ENCODE measurements at regions not wholly inside any gene's neighbourhood (a gene's known extent, or its start where the extent isn't known, plus 50 kb on each side); places are given as distances from the start of the nearest gene placed in this dataset. TPM values are rescaled to one million over a fixed set of nuclear protein-coding genes. Genes with fewer than 3 reads are reported as not detected.
"Not testable (repeated sequence)": the region's sequence is repeated elsewhere in the genome, so short reads cannot be mapped to it uniquely, and the experiment has no call there.

DNA sequence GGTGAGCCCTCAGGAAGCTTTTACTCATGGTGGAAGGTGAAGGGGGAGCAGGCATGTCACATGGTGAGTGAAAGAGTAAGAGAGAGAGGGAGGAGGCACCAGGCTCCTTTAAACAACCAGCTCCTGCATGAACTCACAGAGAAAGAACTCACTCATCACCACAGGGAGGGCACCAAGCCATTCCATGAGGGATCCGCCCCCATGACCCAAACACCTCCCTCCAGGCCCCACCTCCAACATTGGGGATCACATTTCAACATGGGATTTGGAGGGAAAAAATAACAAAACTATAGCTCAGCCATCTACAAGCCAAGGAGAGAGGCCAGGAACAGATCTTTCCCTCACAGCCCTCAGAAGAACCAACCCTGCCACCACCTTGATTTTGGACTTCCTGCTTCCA, 153.9 kb downstream of the GOLGA8K start:
- H3K27me3 ChIP-seq; H3K9me3 ChIP-seq; H3K36me3 ChIP-seq; H3K4me3 ChIP-seq; H3K4me1 ChIP-seq; DNase-seq (ENCODE audit: extremely low spot score in 2 of 2); intact Hi-C loops (cut with DNase I); H3K27ac ChIP-seq: not testable (repeated sequence)

DNA sequence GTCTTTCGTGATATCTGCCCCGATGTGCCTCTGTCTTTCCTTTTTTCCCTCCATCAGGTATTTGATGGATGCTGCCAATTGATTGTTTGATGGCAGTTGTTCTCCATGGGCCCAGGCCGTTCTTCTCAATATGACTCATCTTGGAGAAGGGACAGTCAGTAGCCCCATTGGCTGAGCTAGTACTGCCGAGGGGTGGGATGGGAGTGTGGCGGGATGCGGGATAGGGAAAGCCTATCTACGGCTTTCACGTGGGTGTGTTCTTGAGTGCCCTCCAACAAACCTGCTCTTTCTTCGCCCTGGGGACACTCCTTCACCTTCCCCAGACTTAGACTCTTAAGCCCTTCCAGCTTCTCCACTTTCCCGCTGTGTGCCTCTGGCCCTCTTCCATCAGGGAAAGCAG, 159.4 kb downstream of the GOLGA8K start:
- intact Hi-C loops (cut with DNase I), result not testable (repeated sequence)

DNA sequence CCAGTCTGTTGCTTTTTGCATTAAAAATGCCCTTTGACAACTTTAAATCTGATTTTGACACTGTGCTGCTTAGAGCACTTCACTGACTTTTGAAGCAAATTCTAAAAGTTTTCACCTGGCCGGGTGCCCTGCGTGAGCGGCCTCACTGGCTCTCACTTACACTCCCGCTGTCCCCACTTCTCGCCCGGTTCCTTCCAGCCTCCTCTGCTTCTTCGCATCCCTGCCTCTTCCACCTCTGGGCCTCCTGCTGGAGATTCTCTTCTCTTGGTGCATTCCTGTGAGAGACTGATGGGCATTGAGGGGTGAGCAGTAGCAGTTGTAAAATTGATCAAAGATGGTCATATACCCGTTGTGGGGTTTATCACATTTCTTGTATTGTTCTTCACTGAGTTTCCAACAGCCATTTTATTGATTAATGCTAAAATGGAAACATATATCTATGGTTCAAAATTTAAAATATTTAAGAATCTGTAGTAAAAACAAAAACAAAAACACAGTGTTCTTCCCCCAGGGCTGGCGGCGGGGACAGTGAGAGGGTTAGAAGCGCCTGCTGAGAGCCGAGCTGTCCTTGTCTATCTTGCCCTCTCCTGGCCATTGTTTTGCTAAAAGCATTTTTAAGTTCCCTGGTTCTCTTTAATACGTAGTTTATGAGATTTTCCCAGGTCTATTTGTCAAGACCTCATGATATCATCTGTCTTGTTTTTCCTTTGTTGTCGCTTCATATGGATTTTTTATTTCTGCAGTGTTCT, 160.1 kb downstream of the GOLGA8K start:
- H3K27me3 ChIP-seq; DNase-seq (ENCODE audit: extremely low spot score in 2 of 2); H3K36me3 ChIP-seq; H3K4me3 ChIP-seq; intact Hi-C loops (cut with DNase I); H3K27ac ChIP-seq; H3K9me3 ChIP-seq; H3K4me1 ChIP-seq: not testable (repeated sequence)

More for the DNA sequence above, 159.4 kb downstream of the GOLGA8K start:
- not testable (repeated sequence) for H3K27me3 ChIP-seq; H3K4me3 ChIP-seq; H3K9me3 ChIP-seq; H3K36me3 ChIP-seq; DNase-seq (ENCODE audit: extremely low spot score in 2 of 2); H3K4me1 ChIP-seq; H3K27ac ChIP-seq

DNA sequence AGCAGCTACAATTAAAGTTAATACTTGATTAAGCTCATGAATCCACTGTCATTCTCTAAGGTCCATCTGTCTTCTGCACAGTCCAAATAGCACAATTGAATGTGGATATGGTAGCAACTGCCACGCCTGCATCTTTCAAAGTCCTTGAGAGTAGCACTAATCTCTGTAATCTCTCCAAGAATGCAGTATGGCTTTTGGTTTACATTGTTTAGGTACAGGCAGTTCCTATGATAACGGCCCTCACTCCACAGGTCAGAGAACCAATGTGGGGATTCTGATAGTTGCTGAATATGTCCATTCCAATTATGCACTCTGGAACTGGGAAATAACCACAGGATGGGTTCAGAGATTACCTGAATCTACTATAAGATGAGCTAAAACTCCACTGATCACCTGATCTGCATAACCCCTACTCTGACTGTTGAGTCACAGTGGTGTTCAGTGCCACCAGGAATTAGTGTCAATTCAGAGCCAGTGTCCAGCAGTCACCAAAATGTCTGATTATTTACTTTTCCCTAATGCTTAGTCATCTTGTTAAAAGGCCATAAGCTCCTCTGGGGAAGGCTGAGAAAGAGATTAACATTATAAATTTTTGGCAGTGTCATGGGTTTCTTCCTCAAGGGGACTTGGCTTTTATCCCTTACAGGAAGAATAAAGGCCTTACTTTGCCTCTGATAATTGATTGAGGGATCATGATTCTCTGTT, 175.5 kb downstream of the GOLGA8K start:
- H3K4me1 ChIP-seq; intact Hi-C loops (cut with DNase I); H3K27me3 ChIP-seq; H3K27ac ChIP-seq; H3K9me3 ChIP-seq; H3K4me3 ChIP-seq; DNase-seq (ENCODE audit: extremely low spot score in 2 of 2); H3K36me3 ChIP-seq: not testable (repeated sequence)

DNA sequence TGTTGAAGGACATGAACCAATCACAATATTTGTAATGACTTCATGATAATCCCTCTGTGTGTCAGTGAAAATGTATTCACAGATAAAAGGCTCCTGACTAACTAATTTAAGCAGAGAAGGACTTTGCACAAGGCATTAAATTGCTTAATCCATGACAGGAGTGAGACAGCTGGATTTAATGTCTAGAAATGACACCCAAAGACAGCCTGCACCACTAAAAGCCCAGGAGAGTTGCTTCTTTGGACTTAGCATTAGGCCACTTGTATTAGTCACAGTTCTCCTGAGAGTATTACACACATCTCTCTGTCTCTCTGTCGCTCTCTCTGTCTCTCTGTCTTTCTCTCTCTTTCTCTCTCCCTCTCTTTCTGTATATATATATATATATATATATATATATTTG, 180.4 kb downstream of the GOLGA8K start:
- Histone ChIP-seq H3K4me1 (no peaks in the 10 kb centered on the region), H3K36me3 (no peaks in the 10 kb centered on the region), H3K4me3 (no peak overlapping the region), H3K9me3 (no peaks in the 10 kb centered on the region), H3K27ac (no peak overlapping the region), H3K27me3 (no peaks in the 10 kb centered on the region)
- no peak for DNase-seq (ENCODE audit: extremely low spot score in 2 of 2)
- intact Hi-C loops (cut with DNase I), result no loop called here
- TF ChIP-seq POLR2A (IDR thresholded peaks at IDR 0.05) (no peak), POLR2AphosphoS5 (IDR thresholded peaks at IDR 0.05; ENCODE audit: insufficient read depth in 1 of 2, low read depth in 1 of 2) (no peak)
- TF ChIP-seq, protein P1, sequence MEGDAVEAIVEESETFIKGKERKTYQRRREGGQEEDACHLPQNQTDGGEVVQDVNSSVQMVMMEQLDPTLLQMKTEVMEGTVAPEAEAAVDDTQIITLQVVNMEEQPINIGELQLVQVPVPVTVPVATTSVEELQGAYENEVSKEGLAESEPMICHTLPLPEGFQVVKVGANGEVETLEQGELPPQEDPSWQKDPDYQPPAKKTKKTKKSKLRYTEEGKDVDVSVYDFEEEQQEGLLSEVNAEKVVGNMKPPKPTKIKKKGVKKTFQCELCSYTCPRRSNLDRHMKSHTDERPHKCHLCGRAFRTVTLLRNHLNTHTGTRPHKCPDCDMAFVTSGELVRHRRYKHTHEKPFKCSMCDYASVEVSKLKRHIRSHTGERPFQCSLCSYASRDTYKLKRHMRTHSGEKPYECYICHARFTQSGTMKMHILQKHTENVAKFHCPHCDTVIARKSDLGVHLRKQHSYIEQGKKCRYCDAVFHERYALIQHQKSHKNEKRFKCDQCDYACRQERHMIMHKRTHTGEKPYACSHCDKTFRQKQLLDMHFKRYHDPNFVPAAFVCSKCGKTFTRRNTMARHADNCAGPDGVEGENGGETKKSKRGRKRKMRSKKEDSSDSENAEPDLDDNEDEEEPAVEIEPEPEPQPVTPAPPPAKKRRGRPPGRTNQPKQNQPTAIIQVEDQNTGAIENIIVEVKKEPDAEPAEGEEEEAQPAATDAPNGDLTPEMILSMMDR (IDR thresholded peaks at IDR 0.05), result no peak

Small RNAs in the stretch of these regions (small RNA-seq; reads per million reads assigned to genes)
- not detected for gene RNU6-18P

Data from vagina (tissue), 2 donors.